Endothelial cell of umbilical vein (primary cell): ENCODE measurements at regions not wholly inside any gene's neighbourhood (a gene's known extent, or its start where the extent isn't known, plus 50 kb on each side); places are given as distances from the start of the nearest gene placed in this dataset.

Source experiments
- BruUV-seq: library from RNA; stranded (reverse); fragments of 400-500 nt; replicated peaks from 2 replicates; lab custom pipeline; 2021; lab: Mats Ljungman, UMichigan
- CTCF ChIA-PET: fragments of 300-600, 350-600 bp; sonication (Branson Sonifier 250); formaldehyde crosslinking; loops from one replicate; lab custom pipeline; 2021; ENCODE audit warnings: antibody characterized with exemption, inconsistent platforms; lab: Charles Lee
- POLR2A ChIA-PET: fragments of 300-600, 350-600 bp; sonication (Branson Sonifier 250); formaldehyde crosslinking; loops from one replicate; lab custom pipeline; 2021; ENCODE audit warnings: antibody characterized with exemption, inconsistent platforms; lab: Charles Lee
- DNase-seq: peaks from one replicate; pipeline ENCODE4 v3.0.0-alpha.2; 2011; ENCODE audit warnings: low read depth, low spot score
- FAIRE-seq: peaks from 2 replicates; lab custom pipeline; 2011; peaks lifted over from hg19 to GRCh38; lab: Jason Lieb, UNC
- H2AFZ ChIP-seq: 2 replicates; pipeline ENCODE4 v1.6.0; 2012; ENCODE audit warnings: low read depth, low read length, control low read depth, inconsistent platforms
- H3K27ac ChIP-seq: 2 replicates; pipeline ENCODE4 v1.5.1; 2011; ENCODE audit warnings: low read depth, mild to moderate bottlenecking, control low read depth, low read length, moderate library complexity; ENCODE audit not compliant: insufficient read depth
- H3K27me3 ChIP-seq, 2 experiments: 2 replicates each; pipeline versions ENCODE4 v1.6.0 to v1.6.1; 2011; ENCODE audit warnings: low read length in 2 of 2, mixed read lengths in 1 of 2; ENCODE audit not compliant: control insufficient read depth in 2 of 2, insufficient read depth in 2 of 2
- H3K36me3 ChIP-seq, 2 experiments: 2 replicates in 1 of 2; 3 replicates in 1 of 2; pipeline ENCODE4 v1.5.1; 2011; ENCODE audit warnings: low read length in 2 of 2, mild to moderate bottlenecking in 1 of 2, moderate library complexity in 1 of 2; ENCODE audit not compliant: control insufficient read depth in 2 of 2, insufficient read depth in 2 of 2; ENCODE audit errors: extremely low read depth in 1 of 2
- H3K4me1 ChIP-seq: 3 replicates; pipeline ENCODE4 v1.5.1; 2011; ENCODE audit warnings: mild to moderate bottlenecking, low read length; ENCODE audit not compliant: control insufficient read depth, insufficient read depth; ENCODE audit errors: extremely low read depth
- H3K4me2 ChIP-seq: 2 replicates; pipeline ENCODE4 v1.6.1; 2011; ENCODE audit warnings: low read length, control low read depth, mixed read lengths; ENCODE audit not compliant: insufficient read depth
- H3K4me3 ChIP-seq, 3 experiments: fragments of 200-600 bp in 1 of 3; sonication (generic), shearing (Covaris generic) in 1 of 3; replicated peaks in 1 of 3; 2 replicates each; pipeline ENCODE4 v1.5.1; 2011 to 2016; ENCODE audit warnings: control low read depth in 3 of 3, low read length in 3 of 3, mild to moderate bottlenecking in 2 of 3, inconsistent platforms in 1 of 3, low read depth in 1 of 3, moderate library complexity in 1 of 3; ENCODE audit not compliant: insufficient read depth in 1 of 3
- H3K79me2 ChIP-seq: 2 replicates; pipeline ENCODE4 v1.6.0; 2012; ENCODE audit warnings: low read length, inconsistent platforms; ENCODE audit not compliant: control insufficient read depth, insufficient read depth
- H3K9ac ChIP-seq: replicated peaks from 2 replicates; pipeline ENCODE3; 2011; ENCODE audit warnings: low read length, control low read depth; ENCODE audit not compliant: insufficient read depth; ENCODE audit errors: extremely low read depth
- H3K9me1 ChIP-seq: replicated peaks from 3 replicates; pipeline ENCODE4 v1.6.0; 2011; ENCODE audit warnings: mild to moderate bottlenecking, low read length; ENCODE audit not compliant: control insufficient read depth, insufficient read depth; ENCODE audit errors: extremely low read depth
- H3K9me3 ChIP-seq: replicated peaks from 2 replicates; pipeline ENCODE4 v1.5.1; 2012; ENCODE audit warnings: low read length, inconsistent platforms; ENCODE audit not compliant: control insufficient read depth, insufficient read depth
- H4K20me1 ChIP-seq: replicated peaks from 2 replicates; pipeline ENCODE3; 2011; ENCODE audit warnings: mild to moderate bottlenecking, low read length; ENCODE audit not compliant: control insufficient read depth, insufficient read depth; ENCODE audit errors: extremely low read depth
- CTCF ChIP-seq, 2 donors: IDR thresholded peaks; 1 replicate in 1 of 2; 2 replicates in 1 of 2; pipeline ENCODE4 v1.5.1; 2011; ENCODE audit warnings: low read length in 2 of 2, mild to moderate bottlenecking in 2 of 2, moderate library complexity in 2 of 2, control low read depth in 1 of 2, inconsistent platforms in 1 of 2, low read depth in 1 of 2; ENCODE audit not compliant: insufficient read depth in 1 of 2; ENCODE audit errors: extremely low read depth in 1 of 2
- EZH2 ChIP-seq: IDR thresholded peaks from 2 replicates; pipeline ENCODE4 v1.6.1; 2012; ENCODE audit warnings: borderline replicate concordance, low read depth, mild to moderate bottlenecking, moderate library complexity, low read length, inconsistent platforms; ENCODE audit not compliant: severe bottlenecking
- FOS ChIP-seq: IDR thresholded peaks from 2 replicates; pipeline ENCODE4 v1.6.1; 2011; ENCODE audit warnings: mild to moderate bottlenecking, low read length, moderate library complexity, borderline replicate concordance; ENCODE audit not compliant: insufficient read depth
- GATA2 ChIP-seq: IDR thresholded peaks from 2 replicates; pipeline ENCODE4 v1.7.0; 2011; ENCODE audit warnings: low read depth, mild to moderate bottlenecking, moderate library complexity, mixed read lengths, low read length; ENCODE audit not compliant: insufficient read length, insufficient read depth
- JUN ChIP-seq: IDR thresholded peaks from 2 replicates; pipeline ENCODE4 v1.6.1; 2011; ENCODE audit warnings: borderline replicate concordance, low read depth; ENCODE audit not compliant: insufficient read length, insufficient read depth
- MAX ChIP-seq: IDR thresholded peaks from 2 replicates; pipeline ENCODE4 v1.6.1; 2011; ENCODE audit not compliant: insufficient read depth, insufficient read length
- MYC ChIP-seq: IDR thresholded peaks from one replicate; pipeline ENCODE4 v1.6.1; 2011; ENCODE audit warnings: mild to moderate bottlenecking, low read depth, low read length
- POLR2A ChIP-seq: IDR thresholded peaks from 2 replicates; pipeline ENCODE4 v1.6.1; 2012; ENCODE audit warnings: low read depth, mild to moderate bottlenecking, control low read depth, low read length
- POLR2AphosphoS5 ChIP-seq: IDR thresholded peaks from 2 replicates; pipeline ENCODE4 v1.6.1; 2012; ENCODE audit warnings: low read depth, mild to moderate bottlenecking, control low read depth, low read length, moderate library complexity; ENCODE audit not compliant: insufficient read depth
- dilution Hi-C: fragments of 300-500 bp; cut with MboI; formaldehyde crosslinking; loops from one replicate; pipeline ENCODE4 v1.15.0; 2019; ENCODE audit warnings: low sequenced_read_pairs; ENCODE audit not compliant: extremely low pct_ligation_motif_present
- intact Hi-C: fragments of 100-400 bp; cut with micrococcal nuclease; formaldehyde crosslinking; loops from one replicate; pipeline ENCODE4 v1.10.0; 2022

DNA sequence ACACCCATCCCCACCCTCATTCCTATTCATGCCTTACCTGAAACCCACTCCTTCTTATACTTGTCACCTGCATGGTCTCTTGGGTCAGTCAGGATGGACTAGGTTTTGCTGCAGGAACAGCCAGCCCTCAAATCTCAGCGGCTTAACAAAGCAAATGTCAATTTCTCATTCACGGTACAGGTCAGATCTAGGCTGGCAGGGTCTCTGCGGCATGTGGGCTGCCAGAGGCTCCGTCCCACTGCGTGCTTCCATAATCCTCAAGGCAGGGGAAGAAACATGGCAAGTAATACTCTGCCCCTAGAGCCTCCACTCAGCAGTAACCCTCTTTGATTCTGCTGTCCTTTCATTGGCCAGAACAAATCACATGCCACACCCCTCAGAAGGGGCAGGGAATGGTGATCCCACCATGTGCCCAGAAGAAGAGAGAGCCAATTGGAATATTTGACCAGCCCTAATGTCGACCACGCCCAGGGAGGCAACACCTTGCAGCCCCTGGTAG lies 114.9 kb upstream of the ZMIZ1 start:
- TF ChIP-seq FOS (no peak), GATA2 (no peak), JUN (no peak), POLR2AphosphoS5 (no peak), MAX (no peak), EZH2 (no peak), MYC (no peak), POLR2A (no peak), CTCF (IDR thresholded peaks at IDR 0.05; ENCODE audit: extremely low read depth in 1 of 2, insufficient read depth in 1 of 2, low read depth in 1 of 2, low read length in 2 of 2) (no peak)

More for the DNA sequence above, 114.9 kb upstream of the ZMIZ1 start:
- Histone ChIP-seq H3K27me3 (no peaks in the 10 kb centered on the region), H3K4me3 (no peak overlapping the region), H3K4me1 (peaks cover 3% of the 10 kb centered on the region), H3K9ac (no peak overlapping the region), H2AFZ (no peak overlapping the region), H3K36me3 (no peaks in the 10 kb centered on the region), H3K9me3 (no peaks in the 10 kb centered on the region), H3K4me2 (no peak overlapping the region), H3K9me1 (no peaks in the 10 kb centered on the region), H3K79me2 (no peaks in the 10 kb centered on the region), H4K20me1 (no peaks in the 10 kb centered on the region), H3K27ac (no peak overlapping the region)
- no TSS peak for BruUV-seq
- ChIA-PET CTCF (interaction anchor here (1.1 to 2.0 kb wide), 4 partner anchors 8 to 289 kb away, joined by 3 to 10 read pairs (median 4); no protein-coding TSS in a partner anchor), POLR2A (no interaction called here)
- intact Hi-C loops, result no loop called here
- no peak for DNase-seq
- no peak for FAIRE-seq
- dilution Hi-C loops, result no loop called here
